DND-41 (cell line): ENCODE measurements at regions not wholly inside any gene's neighbourhood (a gene's known extent, or its start where the extent isn't known, plus 50 kb on each side); places are given as distances from the start of the nearest gene placed in this dataset.

ENCODE experiments used
- CTCF ChIP-seq: IDR thresholded peaks from 2 replicates; pipeline ENCODE4 v1.5.1; 2012; ENCODE audit warnings: borderline replicate concordance, low read length, moderate library complexity, mild to moderate bottlenecking; ENCODE audit not compliant: poor library complexity, severe bottlenecking; ENCODE audit errors: extremely low read depth
- EZH2 ChIP-seq: IDR thresholded peaks from 3 replicates; pipeline ENCODE4 v1.6.1; 2012; ENCODE audit warnings: borderline replicate concordance, low read depth, mild to moderate bottlenecking, moderate library complexity, low read length, inconsistent platforms; ENCODE audit not compliant: severe bottlenecking

DNA sequence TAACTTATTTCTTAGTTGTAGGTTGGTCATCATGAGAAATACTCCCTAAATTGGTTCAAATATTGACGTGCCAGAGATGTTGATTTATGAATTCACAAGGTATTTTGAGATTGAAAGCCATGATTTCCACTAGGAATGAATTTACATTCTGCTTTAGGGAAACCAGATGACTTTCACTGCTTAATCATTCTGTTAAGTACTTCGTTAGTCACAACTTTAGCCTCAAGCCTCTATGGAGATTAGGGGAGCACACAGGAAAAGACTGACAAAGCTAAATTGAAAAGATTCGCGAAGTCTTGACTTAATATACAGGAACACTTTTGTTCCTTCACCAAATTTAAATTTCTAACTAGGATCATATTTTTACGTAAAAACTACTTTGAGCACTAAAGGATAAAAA, 250.4 kb upstream of the CACNA2D1 start:
- TF ChIP-seq CTCF (no peak), EZH2 (no peak)
